HK-2 (cell line): ENCODE measurements at regions not wholly inside any gene's neighbourhood (a gene's known extent, or its start where the extent isn't known, plus 50 kb on each side); places are given as distances from the start of the nearest gene placed in this dataset.

Source experiments
- DNase-seq: peaks from one replicate; pipeline ENCODE4 v3.0.0-alpha.2; 2018; ENCODE audit not compliant: unreplicated experiment

GRCh38 chr6:126607289-126607688, 267.4 kb downstream of the CENPW start:
- DNase-seq, result no peak

GRCh38 chr6:126608681-126609080, 268.8 kb downstream of the CENPW start:
- no peak for DNase-seq

GRCh38 chr6:126614642-126615504, 275.0 kb downstream of the CENPW start:
- DNase-seq, result no peak

- DNase-seq, result no peak
Observed at GRCh38 chr6:126616866-126617265, 277.0 kb downstream of the CENPW start.

- no peak for DNase-seq
Observed at GRCh38 chr6:126618639-126619343, 278.9 kb downstream of the CENPW start.

GRCh38 chr6:126620719-126621118, 280.8 kb downstream of the CENPW start:
- DNase-seq, result no peak

GRCh38 chr6:126625019-126625418, 285.1 kb downstream of the CENPW start:
- DNase-seq, result no peak

GRCh38 chr6:126628125-126628524, 288.2 kb downstream of the CENPW start:
- DNase-seq, result no peak

GRCh38 chr6:126631363-126631762, 291.4 kb downstream of the CENPW start:
- no peak for DNase-seq

GRCh38 chr6:126632271-126632670, 292.4 kb downstream of the CENPW start:
- no peak for DNase-seq

- no peak for DNase-seq
Observed at GRCh38 chr6:126633373-126633772, 293.5 kb downstream of the CENPW start.

- DNase-seq, result no peak
Observed at GRCh38 chr6:126640356-126640755, 300.4 kb downstream of the CENPW start.

- DNase-seq, result no peak
Observed at GRCh38 chr6:126640921-126641320, 301.0 kb downstream of the CENPW start.

GRCh38 chr6:126641641-126642040, 301.7 kb downstream of the CENPW start:
- DNase-seq, result no peak

- no peak for DNase-seq
Observed at GRCh38 chr6:126643352-126643751, 303.4 kb downstream of the CENPW start.

GRCh38 chr6:126650931-126651330, 311.0 kb downstream of the CENPW start:
- DNase-seq, result no peak

GRCh38 chr6:126657561-126658175, 317.8 kb downstream of the CENPW start:
- no peak for DNase-seq

- DNase-seq, result no peak
Observed at GRCh38 chr6:126660376-126660775, 320.5 kb downstream of the CENPW start.

GRCh38 chr6:126661646-126662045, 321.7 kb downstream of the CENPW start:
- no peak for DNase-seq

GRCh38 chr6:126662966-126663365, 323.1 kb downstream of the CENPW start:
- DNase-seq, result no peak

GRCh38 chr6:126664271-126664670, 324.4 kb downstream of the CENPW start:
- DNase-seq, result no peak

- DNase-seq, result no peak
Observed at GRCh38 chr6:126665551-126665950, 325.6 kb downstream of the CENPW start.

GRCh38 chr6:126667071-126667470, 327.2 kb downstream of the CENPW start:
- DNase-seq, result no peak
